CMK (cell line): ENCODE measurements at regions not wholly inside any gene's neighbourhood (a gene's known extent, or its start where the extent isn't known, plus 50 kb on each side); places are given as distances from the start of the nearest gene placed in this dataset.

Experiments used
- DNase-seq: peaks from one replicate; pipeline ENCODE4 v3.0.0-alpha.2; 2010; ENCODE audit warnings: low read depth

- DNase-seq: no peak
Observed at GRCh38 chr14:35456261-35456660, 51.7 kb upstream of the NFKBIA start.

DNA sequence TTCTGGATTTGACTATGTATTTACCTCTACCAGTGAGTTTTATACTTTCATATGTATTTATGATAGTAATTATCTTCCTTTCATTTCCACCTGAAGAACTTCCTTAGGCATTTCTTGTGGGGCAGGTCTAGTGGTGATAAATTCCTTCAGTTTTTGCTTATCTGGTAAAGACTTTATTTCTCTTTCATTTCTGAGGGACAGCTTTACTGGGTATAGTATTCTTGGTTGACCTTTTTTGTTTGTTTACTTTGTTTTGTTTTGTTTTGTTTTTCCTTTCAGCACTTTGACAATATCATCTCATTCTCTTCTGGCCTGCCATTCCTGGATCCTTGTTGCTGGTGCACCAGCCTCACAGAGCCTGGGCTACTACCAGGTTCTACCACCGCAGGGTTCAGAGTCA is 53.9 kb upstream of the NFKBIA start:
- DNase-seq: no peak

GRCh38 chr14:35459776-35460175 is 55.2 kb upstream of the NFKBIA start:
- DNase-seq: no peak

DNA sequence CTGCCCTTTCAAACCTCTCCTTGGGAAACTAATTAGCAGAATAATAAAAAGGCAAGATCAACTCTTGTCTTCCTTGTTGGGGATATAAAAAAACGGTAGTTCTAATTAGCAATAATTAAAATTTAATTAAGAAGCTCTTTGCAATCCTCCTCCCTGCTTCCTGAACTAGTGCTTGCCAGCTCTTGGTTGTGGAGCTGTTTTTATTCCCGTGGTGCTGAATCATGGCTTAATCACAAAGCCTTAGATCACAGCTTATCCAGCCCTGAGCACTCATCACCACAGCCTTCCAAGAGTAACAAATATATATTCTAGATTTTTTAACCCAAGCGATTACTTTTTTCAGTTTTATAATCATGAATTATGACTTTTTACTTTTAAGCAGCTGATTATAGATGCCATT is 63.2 kb upstream of the INSM2 start:
- DNase-seq: peak; percentile 7

DNA sequence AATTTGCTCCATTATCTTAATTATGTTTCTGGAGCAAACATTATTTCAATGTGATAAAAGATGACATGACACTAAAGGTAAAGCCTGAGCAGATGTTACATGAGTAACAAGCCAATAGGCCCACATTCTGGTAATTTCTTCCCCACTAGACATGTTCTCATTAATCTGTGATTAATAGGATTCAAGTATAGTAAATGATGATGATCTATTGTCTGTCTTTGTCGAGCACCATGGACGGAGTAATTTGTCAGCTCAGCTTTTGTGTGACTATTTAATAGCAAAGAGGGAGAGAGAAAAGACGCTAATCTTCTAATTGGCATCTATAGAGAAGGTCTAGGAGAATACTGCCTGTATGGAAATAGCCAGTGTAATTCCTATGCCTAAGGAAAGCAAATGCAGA is 62.2 kb upstream of the INSM2 start:
- no peak for DNase-seq

DNA sequence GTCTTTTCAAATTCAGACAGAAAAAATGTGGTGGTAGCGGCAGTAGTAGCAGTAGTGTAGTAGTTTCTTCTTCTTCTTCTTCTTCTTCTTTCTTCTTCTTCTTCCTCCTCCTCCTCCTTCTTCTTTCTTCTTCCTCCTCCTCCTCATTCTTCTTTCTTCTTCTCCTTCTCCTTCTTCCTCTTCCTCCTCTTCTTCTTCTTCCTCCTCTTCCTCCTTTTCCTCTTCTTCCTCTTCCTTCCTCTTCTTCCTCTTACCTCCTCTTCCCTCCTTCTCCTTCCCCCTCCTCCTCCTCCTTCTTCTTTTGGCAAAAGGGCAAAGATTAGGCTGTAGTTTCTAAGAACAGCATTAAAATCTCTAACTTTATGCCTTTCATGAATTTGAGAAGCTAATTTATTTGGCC is 59.6 kb upstream of the INSM2 start:
- no peak for DNase-seq

- no peak for DNase-seq
Observed at GRCh38 chr14:35480119-35480769, 53.7 kb upstream of the INSM2 start.

GRCh38 chr14:35482994-35483515 is 50.9 kb upstream of the INSM2 start:
- DNase-seq: no peak
